GM18498 (cell line): ENCODE measurements at regions not wholly inside any gene's neighbourhood (a gene's known extent, or its start where the extent isn't known, plus 50 kb on each side); places are given as distances from the start of the nearest gene placed in this dataset.
"Not testable (repeated sequence)": the region's sequence is repeated elsewhere in the genome, so short reads cannot be mapped to it uniquely, and the experiment has no call there.

ENCODE experiments used
- ATAC-seq: cut with Tn5 transposase; IDR thresholded peaks from one replicate; pipeline ENCODE4 v1.9.1; 2021; ENCODE audit warnings: mild to moderate bottlenecking, moderate library complexity; ENCODE audit not compliant: unreplicated experiment

GRCh38 chr13:65336916-65337315 lies 1893.2 kb downstream of the PCDH9 start:
- ATAC-seq: no peak

GRCh38 chr13:65336087-65336749 lies 1893.9 kb downstream of the PCDH9 start:
- ATAC-seq: no peak

DNA sequence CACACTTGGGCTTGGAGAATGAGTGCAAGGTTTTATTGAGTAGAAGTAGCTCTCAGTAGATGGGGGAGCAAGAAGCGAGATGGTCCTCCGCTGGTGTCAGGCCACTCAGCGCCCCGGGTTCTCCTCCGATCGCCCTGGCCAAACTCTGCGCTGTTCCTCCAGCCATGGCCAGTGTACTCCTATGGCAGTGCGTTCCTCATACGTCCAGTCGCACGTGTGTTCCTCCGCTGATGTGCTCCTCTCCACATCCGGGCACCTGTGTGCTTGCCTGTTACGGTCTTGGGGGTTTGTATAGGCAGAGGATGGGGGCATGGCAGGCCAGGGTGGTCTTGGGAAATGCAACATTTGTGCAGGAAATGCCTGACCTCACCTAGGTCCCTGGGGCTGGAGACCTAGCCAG lies 1899.4 kb downstream of the PCDH9 start:
- ATAC-seq: no peak

DNA sequence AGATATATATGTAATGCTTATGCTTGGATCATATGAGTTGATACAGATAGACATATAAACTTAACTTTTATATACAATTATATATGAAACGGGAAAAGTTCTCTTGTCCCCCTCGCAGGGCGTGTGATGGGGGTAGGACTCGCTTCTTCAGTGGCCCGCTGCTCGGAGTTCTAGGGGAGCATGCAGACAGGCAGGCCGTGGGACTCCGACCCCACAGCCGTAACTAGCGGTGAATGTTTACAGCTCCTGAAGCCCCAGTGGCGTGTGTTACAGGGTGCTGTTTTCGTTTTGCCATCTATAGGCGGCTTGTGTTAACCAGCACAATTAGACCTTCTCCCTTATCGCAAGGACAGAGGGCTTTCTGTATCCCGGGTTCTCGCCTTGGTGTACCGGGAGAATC lies 1899.8 kb downstream of the PCDH9 start:
- ATAC-seq: no peak

DNA sequence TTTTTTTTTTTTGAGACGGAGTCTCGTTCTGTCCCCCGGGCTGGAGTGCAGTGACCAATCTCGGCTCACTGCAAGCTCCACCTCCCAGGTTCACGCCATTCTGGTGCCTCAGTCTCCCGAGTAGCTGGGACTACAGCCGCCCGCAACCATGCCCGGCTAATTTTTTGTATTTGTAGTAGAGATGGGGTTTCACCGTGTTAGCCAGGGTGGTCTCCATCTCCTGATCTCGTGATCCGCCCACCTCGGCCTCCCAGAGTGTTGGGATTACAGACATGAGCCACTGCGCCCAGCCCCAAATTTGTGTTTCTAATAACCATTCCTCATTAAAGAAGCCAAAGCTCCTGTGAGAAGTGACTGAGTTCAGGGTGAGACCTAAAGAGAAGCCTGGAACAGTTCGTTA lies 1906.9 kb downstream of the PCDH9 start:
- ATAC-seq: not testable (repeated sequence)

- ATAC-seq: not testable (repeated sequence)
Observed at GRCh38 chr13:65321423-65321822, 1908.7 kb downstream of the PCDH9 start.

DNA sequence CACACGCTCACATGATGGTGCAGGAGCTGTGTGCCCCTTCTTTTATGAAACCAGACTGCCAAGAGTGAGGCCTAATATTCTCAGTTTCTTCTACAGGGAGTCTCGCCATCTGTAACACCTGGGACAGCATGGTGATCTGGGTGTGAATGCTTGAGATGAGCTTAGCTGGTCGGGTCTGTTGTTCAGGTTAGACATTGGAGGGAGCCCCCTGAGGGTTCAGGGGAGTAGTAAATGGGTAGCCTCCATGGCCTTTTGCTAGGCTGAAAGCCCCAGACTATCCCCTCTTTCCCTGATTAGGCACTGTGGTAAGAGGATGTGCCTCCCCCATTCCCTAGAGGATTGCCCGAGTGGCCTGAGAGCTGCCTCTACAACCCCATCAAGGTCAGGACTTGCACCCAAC lies 1916.1 kb downstream of the PCDH9 start:
- no peak for ATAC-seq

- ATAC-seq: no peak
Observed at GRCh38 chr13:65310663-65311328, 1919.3 kb downstream of the PCDH9 start.

DNA sequence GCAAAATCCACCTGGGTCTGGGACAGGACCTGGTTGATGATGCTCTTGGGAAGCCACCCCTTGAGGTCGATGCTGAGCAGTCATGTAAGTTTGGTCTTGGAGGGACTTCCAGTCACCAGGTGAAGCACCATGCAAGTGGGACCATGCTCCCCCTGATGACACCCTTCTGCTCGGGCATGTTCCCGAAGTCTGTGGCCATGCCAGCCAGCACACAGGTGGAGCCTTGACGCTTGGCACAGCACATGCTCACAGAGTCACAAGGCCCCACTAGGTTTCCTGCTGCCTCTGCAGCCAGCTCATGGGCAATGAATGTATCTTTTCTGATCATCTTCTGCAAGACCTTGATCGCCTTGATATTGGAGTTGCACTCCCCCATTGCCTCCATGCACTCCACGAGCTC lies 1920.2 kb downstream of the PCDH9 start:
- ATAC-seq: no peak

DNA sequence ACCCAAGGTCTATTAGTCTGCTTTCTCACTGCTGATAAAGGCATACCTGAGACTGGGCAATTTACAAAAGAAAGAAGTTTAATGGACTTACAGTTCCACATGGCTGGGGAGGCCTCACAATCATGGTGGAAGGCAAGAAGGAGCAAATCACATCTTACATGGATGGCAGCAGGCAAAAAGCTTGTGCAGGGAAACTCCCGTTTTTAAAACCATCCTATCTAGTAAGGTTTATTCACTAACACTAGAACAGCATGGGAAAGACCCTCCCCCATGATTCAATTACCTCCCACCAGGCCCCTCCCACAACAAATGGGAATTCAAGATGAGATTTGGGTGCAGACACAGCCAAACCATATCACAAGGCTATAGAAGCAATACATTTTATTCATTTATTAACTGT lies 1921.4 kb downstream of the PCDH9 start:
- ATAC-seq: not testable (repeated sequence)

- no peak for ATAC-seq
Observed at GRCh38 chr13:65307056-65307455, 1923.1 kb downstream of the PCDH9 start.

DNA sequence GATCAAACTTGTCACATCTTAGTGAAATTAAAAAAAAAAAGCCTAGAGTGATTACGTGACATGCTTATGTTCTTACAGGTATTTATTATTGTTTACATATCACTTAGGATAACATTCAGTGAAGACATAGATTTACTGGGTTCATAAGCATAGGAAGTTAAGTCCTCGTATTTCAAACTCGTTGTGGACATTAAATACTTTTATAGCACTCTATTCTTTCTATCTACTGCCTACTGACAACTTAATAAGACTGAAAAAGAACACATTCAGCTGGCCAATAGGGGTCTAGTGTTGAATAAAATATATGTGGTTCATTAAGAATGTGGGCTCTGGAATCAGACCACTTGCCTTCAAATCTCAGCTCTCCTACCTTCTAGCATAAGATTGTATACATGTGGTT lies 1927.4 kb downstream of the PCDH9 start:
- no peak for ATAC-seq

DNA sequence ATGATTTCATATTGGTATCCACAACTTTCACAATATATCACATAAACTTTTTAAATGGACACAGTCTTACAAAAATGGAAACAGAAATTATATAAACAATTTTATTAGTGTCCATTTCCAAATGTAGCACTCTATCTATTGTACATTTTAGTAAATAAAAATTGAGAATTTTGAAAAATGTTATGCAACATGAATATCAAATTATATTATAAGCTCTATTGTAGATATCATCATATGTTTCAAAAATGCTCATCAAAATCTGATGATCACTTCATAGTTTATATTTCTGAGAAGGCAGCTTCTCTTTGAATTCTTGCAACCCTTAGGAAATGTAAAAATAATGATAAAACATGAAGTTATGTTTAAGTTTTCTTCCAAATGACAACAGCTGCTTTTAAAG lies 1928.6 kb downstream of the PCDH9 start:
- ATAC-seq: no peak

GRCh38 chr13:65300220-65300619 lies 1929.9 kb downstream of the PCDH9 start:
- ATAC-seq: no peak

- no peak for ATAC-seq
Observed at GRCh38 chr13:65293530-65294198, 1936.5 kb downstream of the PCDH9 start.

DNA sequence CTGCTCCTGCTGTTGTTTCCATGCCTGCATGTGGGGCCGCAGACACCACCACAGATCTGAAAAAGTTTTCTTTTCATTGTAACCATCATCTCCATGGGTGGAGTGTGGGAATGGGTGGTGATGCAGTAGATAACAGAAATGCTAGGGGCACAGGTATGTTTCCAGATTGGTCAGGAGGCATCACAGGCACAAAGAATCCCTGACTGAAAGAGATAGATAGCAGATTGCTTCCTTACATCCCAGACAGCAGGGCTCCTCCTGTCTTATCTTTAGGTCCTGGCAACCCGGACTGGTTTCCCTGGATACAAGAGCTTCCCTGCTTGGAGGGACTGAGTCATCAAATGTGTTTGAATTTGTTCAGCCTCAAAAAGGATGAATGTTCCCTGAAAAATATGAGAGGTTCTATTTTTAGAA lies 1937.6 kb downstream of the PCDH9 start:
- ATAC-seq: no peak

GRCh38 chr13:65287405-65287804 lies 1942.7 kb downstream of the PCDH9 start:
- ATAC-seq: no peak

- ATAC-seq: no peak
Observed at GRCh38 chr13:65275838-65276630, 1954.1 kb downstream of the PCDH9 start.

DNA sequence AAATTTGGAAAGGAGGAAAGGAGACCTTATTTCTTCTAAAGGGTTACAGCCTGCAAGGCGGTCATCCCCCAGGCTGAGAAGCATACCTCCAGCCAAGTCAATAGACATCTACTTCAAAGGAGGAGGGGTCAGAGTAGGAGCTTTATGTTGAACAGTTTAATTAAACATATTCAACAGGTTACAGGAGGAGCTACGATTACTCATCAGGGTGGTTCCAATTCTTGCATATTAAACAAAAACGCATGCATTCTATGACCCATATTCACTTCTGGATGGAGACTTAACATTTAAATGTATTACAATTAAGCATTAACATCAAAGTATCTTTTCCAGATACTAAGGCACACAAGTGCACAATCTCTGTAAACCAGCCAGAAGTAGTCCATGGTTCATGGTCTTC lies 1955.0 kb downstream of the PCDH9 start:
- ATAC-seq: no peak

GRCh38 chr13:65273811-65274420 lies 1956.2 kb downstream of the PCDH9 start:
- ATAC-seq: not testable (repeated sequence)

GRCh38 chr13:65268009-65268408 lies 1962.1 kb downstream of the PCDH9 start:
- ATAC-seq: no peak
